Smooth muscle cell (in vitro differentiated cells): ENCODE measurements at regions not wholly inside any gene's neighbourhood (a gene's known extent, or its start where the extent isn't known, plus 50 kb on each side); places are given as distances from the start of the nearest gene placed in this dataset.

Experiments
- DNase-seq: peaks from one replicate; lab custom pipeline; 2025; ENCODE audit not compliant: unreplicated experiment; lab: John Stamatoyannopoulos, UW
- H2AFZ ChIP-seq: fragments of 200-600 bp; sonication (generic); 2 replicates; pipeline ENCODE4 v1.6.0; 2016; ENCODE audit warnings: antibody characterized with exemption, low read depth, mild to moderate bottlenecking
- H3F3A ChIP-seq: fragments of 200-600 bp; sonication (generic); 2 replicates; pipeline ENCODE4 v1.6.0; 2017; ENCODE audit warnings: antibody characterized with exemption, low read depth
- H3K27ac ChIP-seq: fragments of 200-600 bp; sonication (generic); 2 replicates; pipeline ENCODE4 v1.5.1; 2016; ENCODE audit warnings: low read depth, mild to moderate bottlenecking
- H3K27me3 ChIP-seq: fragments of 200-600 bp; sonication (generic); 2 replicates; pipeline ENCODE4 v1.6.1; 2016; ENCODE audit warnings: low read depth, mild to moderate bottlenecking
- H3K36me3 ChIP-seq: fragments of 200-600 bp; sonication (generic); 2 replicates; pipeline ENCODE4 v1.5.1; 2016; ENCODE audit warnings: low read depth
- H3K4me1 ChIP-seq: fragments of 200-600 bp; sonication (generic); 2 replicates; pipeline ENCODE4 v1.5.1; 2016; ENCODE audit warnings: low read depth
- H3K4me2 ChIP-seq: fragments of 200-600 bp; sonication (generic); 2 replicates; pipeline ENCODE4 v1.6.0; 2016; ENCODE audit warnings: mild to moderate bottlenecking
- H3K4me3 ChIP-seq: fragments of 200-600 bp; sonication (generic); 2 replicates; pipeline ENCODE4 v1.5.1; 2016; ENCODE audit warnings: mild to moderate bottlenecking
- H3K79me2 ChIP-seq: fragments of 200-600 bp; sonication (generic); 2 replicates; pipeline ENCODE4 v1.6.0; 2016; ENCODE audit warnings: low read depth, mild to moderate bottlenecking
- H3K9ac ChIP-seq: fragments of 200-600 bp; sonication (generic); 2 replicates; pipeline ENCODE4 v1.6.0; 2016; ENCODE audit warnings: low read depth
- H3K9me3 ChIP-seq: fragments of 200-600 bp; sonication (generic); replicated peaks from 2 replicates; pipeline ENCODE4 v1.5.1; 2016; ENCODE audit warnings: low read depth
- H4K20me1 ChIP-seq: fragments of 200-600 bp; sonication (generic); 2 replicates; pipeline ENCODE4 v1.6.0; 2016; ENCODE audit warnings: low read depth
- WGBS: methylation state at CpG from one replicate; pipeline ENCODE4 v1.1.7; 2016; ENCODE audit warnings: low lambda C conversion rate; 5-methylcytosine and 5-hydroxymethylcytosine counted together
- TF ChIP-seq, protein P1 (sequence below): fragments of 200-600 bp; sonication (generic); IDR thresholded peaks from 2 replicates; pipeline ENCODE4 v1.5.1; 2017; ENCODE audit warnings: borderline replicate concordance, mild to moderate bottlenecking, antibody characterized with exemption; ENCODE audit not compliant: insufficient read depth, poor library complexity, severe bottlenecking

DNA sequence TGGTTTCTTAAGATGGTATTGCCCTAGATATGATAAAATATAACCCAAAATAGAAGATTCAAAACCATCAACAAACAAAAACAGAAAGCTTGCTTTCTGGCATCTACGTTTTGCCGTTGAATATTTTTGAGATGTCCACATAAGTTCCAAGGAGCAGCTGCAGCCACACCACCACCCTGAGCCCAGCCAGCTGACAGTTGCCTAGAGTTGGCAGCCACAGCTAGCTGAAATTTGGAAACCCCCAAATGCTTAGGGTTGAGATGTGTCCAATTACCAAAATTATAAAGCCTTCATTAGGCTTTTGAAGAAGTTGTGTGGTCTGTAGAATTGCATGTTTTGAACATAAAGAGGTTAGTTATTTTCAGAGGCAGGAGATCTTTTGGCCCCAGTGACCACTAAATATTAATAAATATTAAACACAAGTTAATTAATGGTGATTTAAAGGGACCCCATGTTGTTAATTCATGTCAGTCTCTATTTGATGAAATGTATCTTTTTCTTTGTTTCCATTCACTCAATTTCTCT lies 118.1 kb upstream of the DTNA start:
- Histone ChIP-seq H2AFZ (no peak overlapping the region), H3K9ac (no peak overlapping the region), H3K4me3 (no peak overlapping the region), H3K9me3 (no peaks in the 10 kb centered on the region), H3K36me3 (no peaks in the 10 kb centered on the region), H3K79me2 (no peaks in the 10 kb centered on the region), H3K4me2 (no peak overlapping the region), H3F3A (peaks cover 3% of the 10 kb centered on the region), H3K27me3 (no peaks in the 10 kb centered on the region), H4K20me1 (no peaks in the 10 kb centered on the region), H3K4me1 (peaks cover 3% of the 10 kb centered on the region), H3K27ac (no peak overlapping the region)
- WGBS: 95% methylated on average over 2 of the region's 2 CpGs
- DNase-seq: no peak
- TF ChIP-seq, protein P1, sequence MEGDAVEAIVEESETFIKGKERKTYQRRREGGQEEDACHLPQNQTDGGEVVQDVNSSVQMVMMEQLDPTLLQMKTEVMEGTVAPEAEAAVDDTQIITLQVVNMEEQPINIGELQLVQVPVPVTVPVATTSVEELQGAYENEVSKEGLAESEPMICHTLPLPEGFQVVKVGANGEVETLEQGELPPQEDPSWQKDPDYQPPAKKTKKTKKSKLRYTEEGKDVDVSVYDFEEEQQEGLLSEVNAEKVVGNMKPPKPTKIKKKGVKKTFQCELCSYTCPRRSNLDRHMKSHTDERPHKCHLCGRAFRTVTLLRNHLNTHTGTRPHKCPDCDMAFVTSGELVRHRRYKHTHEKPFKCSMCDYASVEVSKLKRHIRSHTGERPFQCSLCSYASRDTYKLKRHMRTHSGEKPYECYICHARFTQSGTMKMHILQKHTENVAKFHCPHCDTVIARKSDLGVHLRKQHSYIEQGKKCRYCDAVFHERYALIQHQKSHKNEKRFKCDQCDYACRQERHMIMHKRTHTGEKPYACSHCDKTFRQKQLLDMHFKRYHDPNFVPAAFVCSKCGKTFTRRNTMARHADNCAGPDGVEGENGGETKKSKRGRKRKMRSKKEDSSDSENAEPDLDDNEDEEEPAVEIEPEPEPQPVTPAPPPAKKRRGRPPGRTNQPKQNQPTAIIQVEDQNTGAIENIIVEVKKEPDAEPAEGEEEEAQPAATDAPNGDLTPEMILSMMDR: no peak

DNA sequence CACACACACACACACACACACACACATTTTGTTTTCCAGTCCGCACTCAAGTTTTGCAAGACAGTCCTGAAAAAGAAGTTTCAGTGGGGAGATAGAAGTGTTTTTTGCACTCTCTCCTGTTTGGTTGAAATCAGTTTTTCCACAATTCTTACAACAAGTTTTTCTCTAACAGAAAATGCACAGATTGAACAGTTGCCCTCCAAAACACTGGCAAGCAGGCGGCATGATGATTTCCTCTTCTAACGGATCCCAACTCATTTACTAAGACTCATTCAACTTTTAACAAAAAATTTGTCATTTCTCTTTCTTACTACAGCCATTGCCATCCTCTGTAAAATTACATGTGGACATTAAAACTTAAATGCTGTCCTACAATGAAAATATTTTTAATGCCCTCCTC lies 117.6 kb upstream of the DTNA start:
- H2AFZ ChIP-seq: peak overlapping the region; percentile 79
- H3K36me3 ChIP-seq: no peaks in the 10 kb centered on the region
- no peaks in the 10 kb centered on the region for H3K27me3 ChIP-seq
- H3K9me3 ChIP-seq: no peaks in the 10 kb centered on the region
- TF ChIP-seq, protein P1: no peak
- no peaks in the 10 kb centered on the region for H3K79me2 ChIP-seq
- H3K27ac ChIP-seq: peak overlapping the region; percentile 1
- H4K20me1 ChIP-seq: no peaks in the 10 kb centered on the region
- WGBS: 72% methylated on average over 3 of the region's 3 CpGs
- H3F3A ChIP-seq: peaks cover 3% of the 10 kb centered on the region
- H3K9ac ChIP-seq: no peak overlapping the region
- no peak for DNase-seq
- peak overlapping the region; percentile 46 for H3K4me3 ChIP-seq
- H3K4me2 ChIP-seq: peak overlapping the region; percentile 82
- peaks cover 3% of the 10 kb centered on the region for H3K4me1 ChIP-seq

DNA sequence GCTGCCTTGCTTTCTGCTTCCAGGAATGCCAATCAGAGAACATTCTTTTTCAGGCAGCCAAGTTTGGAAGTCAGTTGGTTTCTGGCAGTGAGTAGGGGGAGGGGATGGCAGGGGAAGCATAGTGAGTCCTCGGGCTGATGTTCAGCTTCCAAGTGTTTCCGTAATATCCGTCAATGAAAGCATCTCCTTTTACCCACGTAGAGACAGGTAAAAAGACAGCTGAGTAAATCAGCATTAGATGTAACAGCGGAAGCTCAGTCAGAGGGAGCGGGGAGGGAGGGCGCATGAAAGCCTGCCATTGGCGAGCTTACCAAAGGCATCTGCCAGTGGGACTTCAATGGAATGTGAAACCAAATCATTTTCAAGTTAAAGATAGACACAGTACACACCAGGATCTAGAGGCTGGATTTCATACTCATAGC lies 117.1 kb upstream of the DTNA start:
- peak overlapping the region; percentile 46 for H3K4me3 ChIP-seq
- H4K20me1 ChIP-seq: no peaks in the 10 kb centered on the region
- peaks cover 3% of the 10 kb centered on the region for H3F3A ChIP-seq
- H3K79me2 ChIP-seq: no peaks in the 10 kb centered on the region
- peak overlapping the region; percentile 79 for H2AFZ ChIP-seq
- H3K9ac ChIP-seq: no peak overlapping the region
- H3K4me2 ChIP-seq: peak overlapping the region; percentile 82
- peaks cover 3% of the 10 kb centered on the region for H3K4me1 ChIP-seq
- WGBS: 11% methylated on average over 8 of the region's 8 CpGs
- no peaks in the 10 kb centered on the region for H3K27me3 ChIP-seq
- H3K9me3 ChIP-seq: no peaks in the 10 kb centered on the region
- peak overlapping the region; percentile 1 for H3K27ac ChIP-seq
- no peak for DNase-seq
- TF ChIP-seq, protein P1: no peak
- H3K36me3 ChIP-seq: no peaks in the 10 kb centered on the region

DNA sequence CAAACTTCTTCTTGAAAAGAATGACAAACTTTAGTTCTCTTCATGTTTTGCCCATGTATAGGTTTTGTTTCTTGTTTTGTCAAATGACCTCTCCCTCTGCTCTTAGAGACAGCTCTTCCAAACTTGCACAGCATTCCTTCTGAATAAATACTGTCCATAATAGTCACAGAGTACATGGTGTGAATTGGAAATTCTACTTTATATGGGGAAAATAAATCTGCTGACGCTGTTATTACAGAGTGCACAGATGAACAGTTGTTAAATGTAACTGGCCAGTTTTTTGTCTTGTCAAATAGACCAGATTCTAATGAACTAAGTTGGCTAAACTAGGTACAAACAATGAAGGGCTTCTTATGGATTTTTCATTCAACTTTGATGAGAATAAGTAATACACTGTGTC lies 115.8 kb upstream of the DTNA start:
- no peaks in the 10 kb centered on the region for H3K9me3 ChIP-seq
- no peaks in the 10 kb centered on the region for H3K79me2 ChIP-seq
- no peak overlapping the region for H3K4me2 ChIP-seq
- H2AFZ ChIP-seq: peak overlapping the region; percentile 79
- TF ChIP-seq, protein P1: no peak
- WGBS: 92% methylated on average over 1 of the region's 1 CpG
- H3K27me3 ChIP-seq: no peaks in the 10 kb centered on the region
- H3F3A ChIP-seq: peaks cover 3% of the 10 kb centered on the region
- H3K9ac ChIP-seq: no peak overlapping the region
- no peaks in the 10 kb centered on the region for H3K36me3 ChIP-seq
- no peak overlapping the region for H3K27ac ChIP-seq
- H3K4me3 ChIP-seq: no peak overlapping the region
- no peak for DNase-seq
- peaks cover 3% of the 10 kb centered on the region for H3K4me1 ChIP-seq
- H4K20me1 ChIP-seq: no peaks in the 10 kb centered on the region
